Neural cell (in vitro differentiated cells): ENCODE measurements at regions not wholly inside any gene's neighbourhood (a gene's known extent, or its start where the extent isn't known, plus 50 kb on each side); places are given as distances from the start of the nearest gene placed in this dataset.

Source experiments
- H2AFZ ChIP-seq: fragments of 200-600, 300-800 bp; sonication (generic), shearing (Covaris generic); 2 replicates; pipeline ENCODE4 v1.6.0; 2014; ENCODE audit warnings: low read depth, mild to moderate bottlenecking, antibody characterized with exemption, low read length, moderate library complexity
- H3F3A ChIP-seq: fragments of 200-600 bp; shearing (Covaris generic); 2 replicates; pipeline ENCODE4 v1.6.1; 2016; ENCODE audit warnings: mild to moderate bottlenecking, moderate library complexity, mixed read lengths, antibody characterized with exemption, low read length; ENCODE audit not compliant: insufficient read depth, poor library complexity, severe bottlenecking
- H3K27ac ChIP-seq: fragments of 200-600, 300-800 bp; sonication (generic), shearing (Covaris generic); 2 replicates; pipeline ENCODE4 v1.5.1; 2014; ENCODE audit warnings: mild to moderate bottlenecking, low read length, moderate library complexity
- H3K27me3 ChIP-seq: fragments of 300-800, 200-600 bp; sonication (generic), shearing (Covaris generic); 2 replicates; pipeline ENCODE4 v1.6.0; 2014; ENCODE audit warnings: mild to moderate bottlenecking, low read depth, low read length, moderate library complexity; ENCODE audit not compliant: insufficient read depth
- H3K36me3 ChIP-seq: fragments of 300-800, 200-600 bp; sonication (generic), shearing (Covaris generic); 2 replicates; pipeline ENCODE4 v1.5.1; 2014; ENCODE audit warnings: mild to moderate bottlenecking, antibody characterized with exemption, low read length, moderate library complexity; ENCODE audit not compliant: insufficient read depth
- H3K4me2 ChIP-seq: fragments of 300-800, 200-600 bp; sonication (generic), shearing (Covaris generic); 2 replicates; pipeline ENCODE4 v1.6.0; 2014; ENCODE audit warnings: mild to moderate bottlenecking, low read length
- H3K4me3 ChIP-seq: fragments of 300-800, 200-600 bp; sonication (generic), shearing (Covaris generic); 2 replicates; pipeline ENCODE4 v1.5.1; 2014; ENCODE audit warnings: mild to moderate bottlenecking, low read length, moderate library complexity
- H3K79me2 ChIP-seq: fragments of 200-600 bp; shearing (Covaris generic); replicated peaks from 2 replicates; pipeline ENCODE4 v1.6.0; 2014; ENCODE audit warnings: mild to moderate bottlenecking, low read length, moderate library complexity; ENCODE audit not compliant: insufficient read depth
- H3K9ac ChIP-seq: fragments of 300-800, 200-600 bp; sonication (generic), shearing (Covaris generic); 2 replicates; pipeline ENCODE4 v1.6.1; 2016; ENCODE audit warnings: mild to moderate bottlenecking, low read length, mixed read lengths
- H3K9me2 ChIP-seq: fragments of 200-600 bp; shearing (Covaris generic); 2 replicates; pipeline ENCODE4 v1.6.1; 2016; ENCODE audit warnings: mild to moderate bottlenecking, low read length, mixed read lengths; ENCODE audit not compliant: insufficient read depth
- H3K9me3 ChIP-seq: fragments of 200-600, 300-800 bp; sonication (generic), shearing (Covaris generic); 2 replicates; pipeline ENCODE4 v1.6.1; 2016; ENCODE audit warnings: mild to moderate bottlenecking, mixed run types, low read length, moderate library complexity, mixed read lengths
- H4K20me1 ChIP-seq: fragments of 200-600 bp; shearing (Covaris generic); 2 replicates; pipeline ENCODE4 v1.6.1; 2016; ENCODE audit warnings: mild to moderate bottlenecking, mixed run types; ENCODE audit not compliant: insufficient read depth
- EP300 ChIP-seq: fragments of 450-650 bp; conservative IDR thresholded peaks from 2 replicates; pipeline ENCODE4 v1.6.1; 2014; ENCODE audit warnings: antibody characterized with exemption, mild to moderate bottlenecking, moderate library complexity; ENCODE audit not compliant: poor library complexity, severe bottlenecking
- EZH2 ChIP-seq: fragments of 200-600, 300-800 bp; shearing (Covaris generic), sonication (generic); IDR thresholded peaks from 2 replicates; pipeline ENCODE4 v1.6.1; 2014; ENCODE audit warnings: antibody characterized with exemption, low read length, borderline replicate concordance, mild to moderate bottlenecking; ENCODE audit not compliant: insufficient read depth, poor library complexity, severe bottlenecking
- MXI1 ChIP-seq: fragments of 450-650 bp; conservative IDR thresholded peaks from 2 replicates; pipeline ENCODE4 v1.6.1; 2014; ENCODE audit warnings: antibody characterized with exemption, mild to moderate bottlenecking; ENCODE audit not compliant: poor library complexity, severe bottlenecking
- POLR2AphosphoS5 ChIP-seq: IDR thresholded peaks from 2 replicates; pipeline ENCODE4 v1.6.1; 2012
- RAD21 ChIP-seq: fragments of 450-650 bp; conservative IDR thresholded peaks from 2 replicates; pipeline ENCODE4 v1.6.1; 2014; ENCODE audit warnings: antibody characterized with exemption, mild to moderate bottlenecking, moderate library complexity
- SMC3 ChIP-seq: fragments of 450-650 bp; conservative IDR thresholded peaks from 2 replicates; pipeline ENCODE4 v1.6.1; 2014; ENCODE audit warnings: antibody characterized with exemption, mild to moderate bottlenecking, moderate library complexity; ENCODE audit not compliant: poor library complexity
- TAF1 ChIP-seq: IDR thresholded peaks from 2 replicates; pipeline ENCODE4 v1.6.1; 2012; ENCODE audit warnings: low read depth
- TF ChIP-seq, protein P1 (sequence below): IDR thresholded peaks from 2 replicates; pipeline ENCODE4 v1.6.1; 2012; ENCODE audit warnings: borderline replicate concordance
- TF ChIP-seq, protein P2 (sequence below): fragments of 450-650 bp; IDR thresholded peaks from 2 replicates; pipeline ENCODE4 v1.5.1; 2014; ENCODE audit warnings: antibody characterized with exemption, mild to moderate bottlenecking, moderate library complexity; ENCODE audit not compliant: poor library complexity, severe bottlenecking

DNA sequence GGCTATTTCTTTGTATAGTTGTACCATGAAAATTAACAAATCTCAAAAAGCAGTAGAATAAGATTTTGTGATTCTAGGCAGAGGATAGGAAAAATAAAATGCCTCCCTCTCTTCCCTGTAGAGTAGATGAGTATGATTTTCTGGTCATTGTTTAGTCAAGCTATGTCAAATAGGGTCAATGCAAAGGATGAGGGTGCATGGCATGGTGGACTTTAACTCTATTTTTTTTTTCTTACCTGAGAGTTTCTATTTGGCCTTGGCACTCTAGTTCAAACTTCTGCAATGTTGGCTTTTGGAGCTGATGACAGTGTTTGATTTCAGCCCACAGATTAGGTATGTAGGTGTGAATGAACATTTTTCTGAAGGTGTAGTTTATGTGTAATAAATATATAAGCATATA lies 224.5 kb downstream of the TRIB2 start:
- Histone ChIP-seq H3K9me2 (no peaks in the 10 kb centered on the region), H3K9me3 (no peaks in the 10 kb centered on the region), H4K20me1 (no peaks in the 10 kb centered on the region), H3K9ac (no peak overlapping the region), H3K4me2 (no peak overlapping the region), H3K27ac (no peak overlapping the region), H3F3A (no peaks in the 10 kb centered on the region), H3K4me3 (no peak overlapping the region), H2AFZ (no peak overlapping the region), H3K79me2 (no peaks in the 10 kb centered on the region), H3K36me3 (no peaks in the 10 kb centered on the region), H3K27me3 (no peaks in the 10 kb centered on the region)
- TF ChIP-seq, protein P1, sequence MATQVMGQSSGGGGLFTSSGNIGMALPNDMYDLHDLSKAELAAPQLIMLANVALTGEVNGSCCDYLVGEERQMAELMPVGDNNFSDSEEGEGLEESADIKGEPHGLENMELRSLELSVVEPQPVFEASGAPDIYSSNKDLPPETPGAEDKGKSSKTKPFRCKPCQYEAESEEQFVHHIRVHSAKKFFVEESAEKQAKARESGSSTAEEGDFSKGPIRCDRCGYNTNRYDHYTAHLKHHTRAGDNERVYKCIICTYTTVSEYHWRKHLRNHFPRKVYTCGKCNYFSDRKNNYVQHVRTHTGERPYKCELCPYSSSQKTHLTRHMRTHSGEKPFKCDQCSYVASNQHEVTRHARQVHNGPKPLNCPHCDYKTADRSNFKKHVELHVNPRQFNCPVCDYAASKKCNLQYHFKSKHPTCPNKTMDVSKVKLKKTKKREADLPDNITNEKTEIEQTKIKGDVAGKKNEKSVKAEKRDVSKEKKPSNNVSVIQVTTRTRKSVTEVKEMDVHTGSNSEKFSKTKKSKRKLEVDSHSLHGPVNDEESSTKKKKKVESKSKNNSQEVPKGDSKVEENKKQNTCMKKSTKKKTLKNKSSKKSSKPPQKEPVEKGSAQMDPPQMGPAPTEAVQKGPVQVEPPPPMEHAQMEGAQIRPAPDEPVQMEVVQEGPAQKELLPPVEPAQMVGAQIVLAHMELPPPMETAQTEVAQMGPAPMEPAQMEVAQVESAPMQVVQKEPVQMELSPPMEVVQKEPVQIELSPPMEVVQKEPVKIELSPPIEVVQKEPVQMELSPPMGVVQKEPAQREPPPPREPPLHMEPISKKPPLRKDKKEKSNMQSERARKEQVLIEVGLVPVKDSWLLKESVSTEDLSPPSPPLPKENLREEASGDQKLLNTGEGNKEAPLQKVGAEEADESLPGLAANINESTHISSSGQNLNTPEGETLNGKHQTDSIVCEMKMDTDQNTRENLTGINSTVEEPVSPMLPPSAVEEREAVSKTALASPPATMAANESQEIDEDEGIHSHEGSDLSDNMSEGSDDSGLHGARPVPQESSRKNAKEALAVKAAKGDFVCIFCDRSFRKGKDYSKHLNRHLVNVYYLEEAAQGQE = no peak
- no peak for TF ChIP-seq RAD21
- TF ChIP-seq, protein P2, sequence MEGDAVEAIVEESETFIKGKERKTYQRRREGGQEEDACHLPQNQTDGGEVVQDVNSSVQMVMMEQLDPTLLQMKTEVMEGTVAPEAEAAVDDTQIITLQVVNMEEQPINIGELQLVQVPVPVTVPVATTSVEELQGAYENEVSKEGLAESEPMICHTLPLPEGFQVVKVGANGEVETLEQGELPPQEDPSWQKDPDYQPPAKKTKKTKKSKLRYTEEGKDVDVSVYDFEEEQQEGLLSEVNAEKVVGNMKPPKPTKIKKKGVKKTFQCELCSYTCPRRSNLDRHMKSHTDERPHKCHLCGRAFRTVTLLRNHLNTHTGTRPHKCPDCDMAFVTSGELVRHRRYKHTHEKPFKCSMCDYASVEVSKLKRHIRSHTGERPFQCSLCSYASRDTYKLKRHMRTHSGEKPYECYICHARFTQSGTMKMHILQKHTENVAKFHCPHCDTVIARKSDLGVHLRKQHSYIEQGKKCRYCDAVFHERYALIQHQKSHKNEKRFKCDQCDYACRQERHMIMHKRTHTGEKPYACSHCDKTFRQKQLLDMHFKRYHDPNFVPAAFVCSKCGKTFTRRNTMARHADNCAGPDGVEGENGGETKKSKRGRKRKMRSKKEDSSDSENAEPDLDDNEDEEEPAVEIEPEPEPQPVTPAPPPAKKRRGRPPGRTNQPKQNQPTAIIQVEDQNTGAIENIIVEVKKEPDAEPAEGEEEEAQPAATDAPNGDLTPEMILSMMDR = no peak
- no peak for TF ChIP-seq SMC3
- no peak for TF ChIP-seq TAF1
- no peak for TF ChIP-seq MXI1
- no peak for TF ChIP-seq EZH2
- no peak for TF ChIP-seq EP300
- TF ChIP-seq POLR2AphosphoS5 = no peak

DNA sequence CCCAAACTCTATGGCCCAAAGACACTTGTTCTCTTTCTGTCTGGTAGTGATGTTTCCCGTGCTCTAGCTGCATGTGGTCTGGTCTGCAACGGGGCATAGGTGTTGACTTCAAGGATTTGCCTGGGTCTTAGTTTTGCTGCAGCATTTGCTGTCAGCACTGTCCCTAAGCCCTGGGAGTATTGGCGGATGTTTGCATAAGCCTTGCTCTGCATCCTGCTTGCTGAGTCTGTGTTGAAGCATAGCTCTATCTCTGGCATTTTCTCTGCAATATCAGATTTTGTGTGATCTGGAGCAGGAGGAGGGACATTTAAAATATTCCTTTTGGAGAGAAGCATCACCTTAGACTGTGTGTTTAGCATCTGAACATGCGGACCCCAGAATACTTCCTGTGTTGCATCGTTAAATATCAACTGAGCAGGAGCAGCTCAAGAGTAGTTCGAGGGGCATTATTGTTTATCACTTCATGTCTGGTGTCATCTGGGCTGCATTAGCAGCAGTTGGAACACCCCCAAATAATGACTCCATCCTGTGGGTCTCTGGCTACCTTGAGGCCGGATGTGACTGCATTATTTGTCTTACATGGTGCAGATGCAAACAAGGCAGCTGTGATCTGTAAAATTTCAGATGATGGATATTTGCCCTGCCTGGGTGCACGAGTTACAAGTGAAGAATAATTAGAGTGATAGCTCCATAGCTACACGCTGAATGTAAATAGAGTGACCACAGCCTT lies 231.7 kb downstream of the TRIB2 start:
- H3K27ac ChIP-seq = no peak overlapping the region
- H4K20me1 ChIP-seq = no peaks in the 10 kb centered on the region
- H3K79me2 ChIP-seq = no peaks in the 10 kb centered on the region
- no peak overlapping the region for H3K4me3 ChIP-seq
- H3K36me3 ChIP-seq = no peaks in the 10 kb centered on the region
- no peak overlapping the region for H3K9ac ChIP-seq
- no peaks in the 10 kb centered on the region for H3F3A ChIP-seq
- H3K4me2 ChIP-seq = no peak overlapping the region
- TF ChIP-seq, protein P1 = no peak
- TF ChIP-seq RAD21 (no peak), SMC3 (no peak), EZH2 (no peak), POLR2AphosphoS5 (no peak), TAF1 (no peak), EP300 (no peak), MXI1 (no peak)
- TF ChIP-seq, protein P2 = no peak
- no peak overlapping the region for H2AFZ ChIP-seq
- no peaks in the 10 kb centered on the region for H3K27me3 ChIP-seq
- H3K9me2 ChIP-seq = no peaks in the 10 kb centered on the region
- no peaks in the 10 kb centered on the region for H3K9me3 ChIP-seq
